ENCODE measurements at regions not wholly inside any gene's neighbourhood (a gene's known extent, or its start where the extent isn't known, plus 50 kb on each side); places are given as distances from the start of the nearest gene placed in this dataset.

- POLR2A ChIA-PET: no interaction called here
- Histone ChIP-seq H3K36me3 (replicated peaks in 1 of 2; ENCODE audit: control insufficient read depth in 1 of 2, insufficient read depth in 2 of 2, low read length in 1 of 2) (no peaks in the 10 kb centered on the region), H3K4me2 (no peak overlapping the region), H3K9me3 (no peaks in the 10 kb centered on the region), H3K27ac (ENCODE audit: low read depth in 2 of 2, low read length in 1 of 2) (no peak overlapping the region), H3F3A (replicated peaks; ENCODE audit: insufficient read depth) (no peaks in the 10 kb centered on the region), H3K4me1 (ENCODE audit: control insufficient read depth in 1 of 2, insufficient read depth in 2 of 2, low read depth in 1 of 2, low read length in 1 of 2) (no peaks in the 10 kb centered on the region), H3K9me2 (no peaks in the 10 kb centered on the region), H2AFZ (ENCODE audit: low read depth) (no peak overlapping the region), H4K20me1 (ENCODE audit: insufficient read depth) (no peaks in the 10 kb centered on the region), H3K27me3 (ENCODE audit: insufficient read depth) (no peaks in the 10 kb centered on the region), H3K9ac (no peak overlapping the region), H3K79me2 (ENCODE audit: insufficient read depth) (no peaks in the 10 kb centered on the region), H3K4me3 (ENCODE audit: low read depth in 2 of 2, low read length in 1 of 2) (no peak overlapping the region)
- TF ChIP-seq, protein P1, sequence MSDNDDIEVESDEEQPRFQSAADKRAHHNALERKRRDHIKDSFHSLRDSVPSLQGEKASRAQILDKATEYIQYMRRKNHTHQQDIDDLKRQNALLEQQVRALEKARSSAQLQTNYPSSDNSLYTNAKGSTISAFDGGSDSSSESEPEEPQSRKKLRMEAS (IDR thresholded peaks at IDR 0.05; ENCODE audit: low read depth): no peak
- TF ChIP-seq EZH2phosphoT487 (IDR thresholded peaks at IDR 0.05; ENCODE audit: borderline replicate concordance, low read depth) (no peak), SMC3 (IDR thresholded peaks at IDR 0.05; ENCODE audit: low read depth, low read length) (no peak), NFIC (IDR thresholded peaks at IDR 0.05; ENCODE audit: borderline replicate concordance) (no peak), IRF3 (IDR thresholded peaks at IDR 0.05; ENCODE audit: low read depth, low read length) (no peak), NRF1 (IDR thresholded peaks at IDR 0.05; ENCODE audit: low read depth, low read length) (no peak), RFX5 (IDR thresholded peaks at IDR 0.05; ENCODE audit: low read length) (no peak), POLR2AphosphoS5 (IDR thresholded peaks at IDR 0.05; ENCODE audit: low read depth, low read length) (no peak), MEF2A (IDR thresholded peaks at IDR 0.05; ENCODE audit: borderline replicate concordance, low read depth) (no peak)
- DNase-seq: no peak
- 54% methylated on average over 8 of the region's 8 CpGs for WGBS (ENCODE audit: low lambda C conversion rate)
- CTCF ChIA-PET: interaction anchor here (0.9 to 1.0 kb wide), 2 partner anchors 9 to 21 kb away, joined by 3 read pairs; no protein-coding TSS in a partner anchor
Measured at GRCh38 chr10:128622706-128623105, 496.5 kb upstream of the MKI67 start.

DNA sequence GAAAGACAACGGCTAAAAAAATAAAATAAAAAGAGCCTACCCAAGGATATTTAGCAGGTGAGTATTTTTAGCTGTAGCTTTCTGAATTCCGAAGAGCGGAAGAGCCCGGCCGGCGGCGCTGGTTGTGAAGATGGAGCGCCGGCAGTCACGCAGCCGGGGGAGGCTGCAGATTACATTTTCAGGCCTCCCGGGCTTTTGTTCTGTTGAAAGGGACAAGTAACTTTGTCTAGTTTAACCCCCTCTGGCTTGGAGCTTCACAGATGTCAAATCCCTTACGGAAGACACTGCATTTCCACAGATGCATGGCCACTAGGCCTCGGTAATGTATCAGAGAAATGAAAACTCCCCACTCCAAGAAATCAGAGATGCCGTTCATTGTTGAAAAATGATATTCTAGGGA lies 497.6 kb upstream of the MKI67 start:
- Histone ChIP-seq H3K79me2 (ENCODE audit: insufficient read depth) (no peaks in the 10 kb centered on the region), H4K20me1 (ENCODE audit: insufficient read depth) (no peaks in the 10 kb centered on the region), H3K9me3 (no peaks in the 10 kb centered on the region), H3K4me3 (ENCODE audit: low read depth in 2 of 2, low read length in 1 of 2) (no peak overlapping the region), H3K36me3 (replicated peaks in 1 of 2; ENCODE audit: control insufficient read depth in 1 of 2, insufficient read depth in 2 of 2, low read length in 1 of 2) (no peaks in the 10 kb centered on the region), H3K9ac (no peak overlapping the region), H3F3A (replicated peaks; ENCODE audit: insufficient read depth) (no peaks in the 10 kb centered on the region), H3K9me2 (no peaks in the 10 kb centered on the region), H2AFZ (ENCODE audit: low read depth) (no peak overlapping the region), H3K27me3 (ENCODE audit: insufficient read depth) (no peaks in the 10 kb centered on the region), H3K27ac (ENCODE audit: low read depth in 2 of 2, low read length in 1 of 2) (no peak overlapping the region), H3K4me1 (ENCODE audit: control insufficient read depth in 1 of 2, insufficient read depth in 2 of 2, low read depth in 1 of 2, low read length in 1 of 2) (no peaks in the 10 kb centered on the region), H3K4me2 (no peak overlapping the region)
- TF ChIP-seq EZH2phosphoT487 (IDR thresholded peaks at IDR 0.05; ENCODE audit: borderline replicate concordance, low read depth): no peak
- TF ChIP-seq TEAD4 (IDR thresholded peaks at IDR 0.05; ENCODE audit: borderline replicate concordance, insufficient read depth): no peak
- TF ChIP-seq FOXM1 (IDR thresholded peaks at IDR 0.05; ENCODE audit: low read depth): no peak
- TF ChIP-seq TCF12 (IDR thresholded peaks at IDR 0.05): no peak
- TF ChIP-seq NFIC (IDR thresholded peaks at IDR 0.05; ENCODE audit: borderline replicate concordance): no peak
- TF ChIP-seq MXI1 (IDR thresholded peaks at IDR 0.05; ENCODE audit: low read depth, low read length): no peak
- no peak for TF ChIP-seq FOXJ3 (CRISPR knock-in tag; IDR thresholded peaks at IDR 0.05)
- TF ChIP-seq RCOR1 (IDR thresholded peaks at IDR 0.05; ENCODE audit: low read length): no peak
- TF ChIP-seq RAD21 (IDR thresholded peaks at IDR 0.05; ENCODE audit: low read length): no peak
- TF ChIP-seq ELF1 (IDR thresholded peaks at IDR 0.05): no peak
- no peak for TF ChIP-seq JUND (IDR thresholded peaks at IDR 0.05)
- TF ChIP-seq USF2 (IDR thresholded peaks at IDR 0.05; ENCODE audit: borderline replicate concordance, low read depth, low read length): no peak
- TF ChIP-seq, protein P1 (IDR thresholded peaks at IDR 0.05; ENCODE audit: low read depth): no peak
- TF ChIP-seq ZBTB33 (IDR thresholded peaks at IDR 0.05; ENCODE audit: borderline replicate concordance, low read depth): no peak
- TF ChIP-seq IRF3 (IDR thresholded peaks at IDR 0.05; ENCODE audit: low read depth, low read length): no peak
- TF ChIP-seq SIN3A (IDR thresholded peaks at IDR 0.05; ENCODE audit: borderline replicate concordance, low read depth, low read length): no peak
- WGBS (ENCODE audit: low lambda C conversion rate): 71% methylated on average over 15 of the region's 15 CpGs
- CTCF ChIA-PET: interaction anchor here (0.9 to 1.0 kb wide), 4 partner anchors 8 to 22 kb away, joined by 3 read pairs; no protein-coding TSS in a partner anchor
- no peak for DNase-seq
- POLR2A ChIA-PET: no interaction called here
